ENCODE measurements at regions not wholly inside any gene's neighbourhood (a gene's known extent, or its start where the extent isn't known, plus 50 kb on each side); places are given as distances from the start of the nearest gene placed in this dataset.

- TF ChIP-seq HOXA7 (CRISPR knock-in tag; IDR thresholded peaks at IDR 0.05) (no peak), CTCF (IDR thresholded peaks at IDR 0.05) (no peak), BHLHE40 (IDR thresholded peaks at IDR 0.05; ENCODE audit: low read depth, low read length) (no peak), MYC (IDR thresholded peaks at IDR 0.05; ENCODE audit: borderline replicate concordance, low read length) (no peak), REST (IDR thresholded peaks at IDR 0.05) (no peak)
Measured at GRCh38 chr3:127056281-127056680, 73.4 kb downstream of the PLXNA1 start.

Data from A549 (cell line).